GM18499 (cell line): ENCODE measurements at regions not wholly inside any gene's neighbourhood (a gene's known extent, or its start where the extent isn't known, plus 50 kb on each side); places are given as distances from the start of the nearest gene placed in this dataset.
"Not testable (repeated sequence)": the region's sequence is repeated elsewhere in the genome, so short reads cannot be mapped to it uniquely, and the experiment has no call there.

Experiments
- ATAC-seq: cut with Tn5 transposase; IDR thresholded peaks from one replicate; pipeline ENCODE4 v1.9.1; 2021; ENCODE audit warnings: moderate number of reproducible peaks; ENCODE audit not compliant: insufficient read depth, unreplicated experiment

- no peak for ATAC-seq
These were observed 52.7 kb downstream of the COL6A6 start for GRCh38 chr3:130569461-130570365.

DNA sequence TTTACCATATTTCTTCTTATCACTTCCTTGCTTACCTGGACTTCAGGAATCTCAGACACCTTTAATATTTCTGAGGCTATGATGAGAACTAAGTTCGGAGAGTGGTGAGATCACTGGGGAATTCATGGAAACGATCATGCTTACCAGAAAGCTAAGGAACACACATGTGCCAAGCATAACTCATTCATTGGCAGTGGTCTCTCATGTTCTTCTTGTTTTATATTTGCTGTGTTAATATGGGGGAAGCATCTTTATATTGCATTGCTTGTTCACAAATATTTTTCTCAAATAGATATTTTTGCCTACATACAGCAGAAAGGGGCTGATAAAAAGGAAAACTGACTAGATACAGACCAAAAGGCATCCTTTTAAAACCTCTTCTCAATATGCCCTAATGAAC lies 55.8 kb downstream of the COL6A6 start:
- no peak for ATAC-seq

GRCh38 chr3:130576375-130577266 lies 59.6 kb downstream of the COL6A6 start:
- no peak for ATAC-seq

GRCh38 chr3:130582457-130583153 lies 65.6 kb downstream of the COL6A6 start:
- peak; percentile 90 for ATAC-seq

DNA sequence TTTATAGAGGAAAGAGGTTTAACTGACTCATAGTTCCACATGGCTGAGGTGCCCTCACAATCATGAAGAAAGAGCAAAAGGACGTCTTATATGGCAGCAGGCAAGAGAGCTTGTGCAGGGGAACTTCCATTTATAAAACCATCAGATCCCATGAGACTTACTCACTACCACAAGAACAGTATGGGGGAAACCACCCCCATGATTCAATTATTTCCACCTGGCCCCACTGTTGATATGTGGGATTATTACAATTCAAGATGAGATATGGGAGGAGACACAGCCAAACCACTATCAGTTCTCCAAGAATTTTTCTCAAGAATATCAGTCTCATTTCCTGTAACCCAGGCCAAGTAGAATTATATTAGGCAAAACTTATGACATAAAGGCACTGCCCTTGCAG lies 77.8 kb downstream of the COL6A6 start:
- not testable (repeated sequence) for ATAC-seq

DNA sequence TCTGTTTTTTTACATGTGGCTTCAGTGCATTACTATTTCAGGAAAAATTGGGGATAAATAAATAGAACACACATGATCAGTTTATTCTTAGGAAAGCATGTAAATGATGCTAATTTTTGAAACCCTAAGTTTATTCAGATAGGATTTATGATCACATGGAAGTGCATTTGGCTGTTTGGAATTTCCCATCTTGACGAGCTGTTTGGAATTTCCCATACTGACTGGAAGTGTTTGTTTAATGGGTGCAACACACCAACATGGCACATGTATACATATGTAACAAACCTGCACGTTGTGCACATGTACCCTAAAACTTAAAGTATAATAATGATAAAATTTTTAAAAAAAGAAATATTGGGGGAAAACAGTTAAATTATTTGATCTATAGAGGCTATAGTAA lies 79.5 kb downstream of the COL6A6 start:
- no peak for ATAC-seq

DNA sequence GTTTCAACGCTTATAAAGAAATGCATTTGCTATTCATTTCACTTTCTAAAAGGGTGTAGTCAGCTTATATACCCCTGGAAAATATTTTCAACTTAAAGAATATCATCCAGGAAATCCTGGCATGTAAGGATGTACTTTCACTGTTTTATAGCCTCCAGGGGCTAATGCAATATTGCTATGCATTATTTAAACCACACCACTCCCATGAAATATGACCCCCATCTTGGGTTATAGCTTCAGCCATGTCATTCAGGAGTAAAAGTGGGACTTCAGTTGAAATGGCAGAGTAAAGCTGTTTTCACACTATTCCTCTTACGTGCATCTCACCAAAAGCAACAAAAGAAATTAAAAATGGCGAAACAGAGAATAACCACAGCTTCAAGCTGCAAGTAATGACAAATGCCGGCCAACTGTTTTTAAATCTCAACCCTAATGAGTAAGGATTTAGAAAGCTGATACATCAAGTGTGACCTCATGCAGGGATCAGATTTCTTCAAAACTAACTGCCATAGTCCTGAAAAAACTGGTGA lies 84.5 kb downstream of the COL6A6 start:
- ATAC-seq, result no peak

GRCh38 chr3:130604806-130605205 lies 87.8 kb downstream of the COL6A6 start:
- ATAC-seq, result no peak

GRCh38 chr3:130606336-130606735 lies 89.4 kb downstream of the COL6A6 start:
- ATAC-seq, result no peak

- no peak for ATAC-seq
These were observed 90.7 kb downstream of the COL6A6 start for GRCh38 chr3:130607553-130608154.

GRCh38 chr3:130609166-130609979 lies 92.4 kb downstream of the COL6A6 start:
- ATAC-seq, result no peak

DNA sequence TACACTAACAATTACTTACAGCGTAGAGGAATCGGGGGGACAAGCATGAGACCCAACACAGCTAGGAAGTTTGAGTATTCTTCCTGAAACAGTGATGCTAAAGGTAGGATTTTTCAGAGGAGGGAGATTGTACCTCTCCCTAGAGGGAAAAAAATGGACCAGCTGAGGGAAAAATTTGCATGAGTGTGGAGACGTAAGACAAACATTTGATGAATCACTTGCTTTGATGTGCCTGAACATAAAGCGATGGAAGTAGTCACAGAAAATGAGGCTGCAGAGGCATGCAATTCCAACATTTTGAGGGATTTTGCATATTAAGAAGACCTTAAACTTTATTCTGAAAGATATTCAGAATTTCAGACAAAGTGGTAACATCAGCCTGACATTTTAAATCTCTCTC lies 102.2 kb downstream of the COL6A6 start:
- no peak for ATAC-seq

GRCh38 chr3:130621824-130622223 lies 104.8 kb downstream of the COL6A6 start:
- no peak for ATAC-seq

GRCh38 chr3:130626049-130626448 lies 109.1 kb downstream of the COL6A6 start:
- ATAC-seq, result no peak

DNA sequence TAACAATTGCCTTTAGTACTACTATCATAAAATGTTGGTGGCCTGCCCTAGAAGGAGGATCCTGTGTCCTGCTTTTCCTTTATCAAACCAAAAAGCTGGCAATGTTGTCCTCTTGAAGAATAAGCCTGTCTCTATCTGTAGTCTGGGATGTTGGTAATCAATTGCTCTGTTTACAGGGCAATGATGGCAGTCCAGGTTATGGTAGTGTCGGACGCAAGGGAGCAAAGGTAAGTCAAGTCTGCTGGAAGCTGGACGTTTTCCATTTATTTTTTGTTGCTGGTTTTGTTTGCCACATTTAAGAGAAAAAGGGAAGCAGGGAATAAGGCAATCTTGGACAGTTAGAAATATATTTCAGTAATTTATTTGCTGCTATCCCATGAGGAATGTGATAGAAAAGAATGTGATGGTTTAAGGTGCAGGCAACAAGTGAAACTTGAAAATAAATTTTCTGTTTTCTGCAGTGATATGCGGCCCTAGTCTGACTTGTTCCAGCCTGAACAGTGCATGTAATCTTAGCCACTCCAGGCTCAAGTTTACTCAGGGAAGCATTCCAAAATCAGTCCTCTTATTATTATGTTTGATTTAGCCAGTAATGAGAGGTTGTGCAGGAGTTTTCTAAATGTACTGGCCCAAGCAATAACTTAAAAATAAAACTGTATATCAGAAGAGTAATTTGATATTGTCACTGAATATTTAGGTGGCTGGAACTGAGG lies 110.3 kb downstream of the COL6A6 start:
- no peak for ATAC-seq

DNA sequence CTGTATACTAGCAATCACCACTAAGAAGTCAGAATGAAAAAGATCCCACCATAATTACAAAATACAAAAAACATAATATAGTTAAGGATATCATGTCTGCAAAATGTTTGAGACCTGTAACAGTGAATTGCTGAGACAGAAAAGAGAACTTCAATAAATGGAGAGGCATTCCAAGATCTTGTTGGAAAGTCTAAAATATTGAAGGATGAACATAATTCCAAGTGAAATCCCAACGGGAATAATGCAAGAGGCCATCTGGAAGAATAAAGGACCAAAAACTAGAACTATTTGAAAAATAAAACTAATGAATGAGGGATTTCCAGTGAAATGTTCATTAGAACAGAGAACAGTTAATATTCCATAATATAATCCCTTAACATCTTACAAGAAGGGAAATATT lies 110.9 kb downstream of the COL6A6 start:
- no peak for ATAC-seq
